HG03196 (cell line): ENCODE measurements at regions not wholly inside any gene's neighbourhood (a gene's known extent, or its start where the extent isn't known, plus 50 kb on each side); places are given as distances from the start of the nearest gene placed in this dataset.

Experiments
- ATAC-seq: cut with Tn5 transposase; IDR thresholded peaks from one replicate; pipeline ENCODE4 v1.9.1; 2021; ENCODE audit not compliant: unreplicated experiment

DNA sequence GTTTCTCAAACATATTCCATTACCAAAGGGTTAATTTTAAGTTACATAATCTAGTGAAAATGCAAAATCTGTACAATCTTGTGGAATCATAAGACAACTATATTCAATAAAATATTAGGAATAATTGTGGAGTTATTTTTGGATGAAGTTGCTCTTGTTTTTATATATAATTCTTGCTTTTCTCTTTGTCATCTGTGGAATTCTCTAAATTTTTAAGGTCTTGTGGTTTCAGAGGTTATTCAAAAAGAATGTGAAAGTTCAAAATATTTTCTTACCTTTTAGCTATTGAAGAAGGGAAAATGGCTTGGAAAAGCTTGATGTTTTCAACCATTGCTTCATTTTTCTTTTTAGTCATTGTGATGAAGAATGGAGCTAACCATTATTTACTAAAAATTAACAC lies 552.1 kb downstream of the TFEC start:
- no peak for ATAC-seq

GRCh38 chr7:115477193-115477651 lies 553.3 kb downstream of the TFEC start:
- ATAC-seq: no peak

DNA sequence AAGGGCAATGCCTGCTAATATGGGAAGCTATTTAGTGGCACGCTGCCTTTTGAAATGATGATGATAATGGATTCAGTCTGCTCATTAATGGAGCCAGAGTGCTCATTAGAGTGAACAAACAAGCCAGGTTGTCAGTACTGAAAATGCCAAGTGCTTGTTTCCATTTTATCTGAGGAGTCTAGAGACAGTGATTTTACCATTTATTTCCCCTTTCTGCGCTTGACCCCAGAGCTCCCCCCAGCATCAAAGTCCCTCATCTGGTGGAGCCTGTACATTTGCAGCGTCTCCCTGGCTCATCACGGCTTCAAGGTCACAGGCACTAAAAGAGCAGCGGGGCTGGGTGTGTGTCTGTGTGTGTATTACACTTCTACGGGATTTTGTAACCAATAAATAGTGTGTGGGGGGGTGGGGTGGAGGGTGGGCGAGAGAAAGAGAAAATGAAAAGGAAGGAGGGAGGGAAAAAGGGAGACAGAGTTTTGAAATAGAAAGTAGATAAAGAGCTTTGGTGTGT lies 553.8 kb downstream of the TFEC start:
- ATAC-seq: no peak

GRCh38 chr7:115475761-115476385 lies 554.0 kb downstream of the MDFIC start:
- no peak for ATAC-seq

DNA sequence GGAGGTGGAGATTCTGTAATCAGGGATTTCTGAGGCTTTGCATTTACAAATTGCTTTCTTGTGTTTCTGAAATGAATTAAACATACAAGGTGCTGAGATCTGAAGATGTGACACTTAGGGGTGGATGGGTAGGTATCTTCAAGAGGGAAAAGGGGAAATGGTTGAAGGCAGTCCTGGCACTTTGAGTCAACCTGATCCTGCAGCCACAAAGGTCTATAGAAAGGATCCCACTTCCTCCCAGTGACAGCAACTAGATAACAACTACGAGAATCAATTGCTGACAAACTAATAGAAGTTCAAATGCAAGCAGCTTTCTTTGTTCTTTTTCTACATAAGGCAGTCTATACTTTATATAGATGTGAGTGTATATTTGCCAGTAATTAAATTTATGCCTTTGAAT lies 553.3 kb downstream of the MDFIC start:
- no peak for ATAC-seq

DNA sequence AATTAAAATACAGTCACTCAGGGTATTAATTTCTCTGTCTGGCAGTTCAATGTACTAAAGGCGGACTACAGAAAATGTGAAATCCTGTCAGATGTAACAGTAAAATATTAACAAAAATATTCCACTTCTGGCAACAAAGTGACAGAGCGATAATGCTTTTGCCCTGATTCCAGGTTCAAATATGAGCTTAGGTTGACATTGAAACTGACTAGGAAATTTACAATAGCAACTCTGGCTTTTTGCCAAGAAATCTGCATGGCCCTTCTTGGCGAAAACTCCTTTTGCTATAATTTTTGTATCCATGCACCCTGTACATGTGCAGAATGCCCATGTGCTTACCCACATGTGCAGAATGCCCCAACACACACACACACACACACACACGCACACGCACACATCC lies 552.2 kb downstream of the MDFIC start:
- no peak for ATAC-seq

GRCh38 chr7:115471891-115472290 lies 550.0 kb downstream of the MDFIC start:
- no peak for ATAC-seq

GRCh38 chr7:115462301-115463015 lies 540.6 kb downstream of the MDFIC start:
- no peak for ATAC-seq

DNA sequence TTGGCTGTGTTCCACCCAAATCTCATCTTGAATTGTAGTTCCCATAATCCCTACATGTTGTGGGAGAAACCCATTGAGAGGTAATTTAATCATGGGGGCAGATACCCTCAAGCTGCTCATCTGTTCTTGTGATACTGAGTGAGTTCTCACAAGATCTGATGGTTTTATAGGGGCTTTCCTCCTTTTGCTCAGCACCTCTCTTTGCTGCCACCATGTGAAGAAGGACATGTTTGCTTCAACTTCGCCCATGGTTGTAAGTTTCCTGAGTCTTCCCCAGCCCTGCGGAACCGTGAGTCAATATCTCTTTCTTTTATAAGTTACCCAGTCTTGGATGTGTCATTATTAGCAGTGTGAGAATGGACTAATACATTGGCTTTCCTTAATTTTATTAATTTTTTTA lies 527.8 kb downstream of the MDFIC start:
- no peak for ATAC-seq

DNA sequence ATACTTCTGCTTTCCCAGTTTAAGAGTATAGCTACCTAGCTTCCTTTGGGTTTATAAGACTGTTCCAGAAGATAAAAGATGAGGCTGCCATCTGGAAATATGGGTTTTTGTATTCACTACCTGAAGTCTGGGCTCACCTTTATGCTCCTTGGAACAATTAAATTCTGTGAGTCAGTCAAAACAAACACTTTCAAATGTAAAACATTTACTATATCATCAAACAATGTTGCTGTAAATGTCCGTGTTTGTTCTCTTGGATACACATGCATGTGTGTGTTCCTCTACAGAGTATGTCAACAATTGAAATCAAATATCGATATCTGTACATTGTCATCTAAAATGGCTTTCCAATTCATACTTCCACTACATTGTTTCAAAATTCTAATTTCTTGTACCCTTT lies 525.6 kb downstream of the MDFIC start:
- ATAC-seq: no peak

- no peak for ATAC-seq
Observed at GRCh38 chr7:115441033-115441432, 519.1 kb downstream of the MDFIC start.

GRCh38 chr7:115435178-115435577 lies 513.3 kb downstream of the MDFIC start:
- peak; percentile 83 for ATAC-seq

- no peak for ATAC-seq
Observed at GRCh38 chr7:115429918-115430317, 508.0 kb downstream of the MDFIC start.

- no peak for ATAC-seq
Observed at GRCh38 chr7:115417662-115418061, 495.8 kb downstream of the MDFIC start.

GRCh38 chr7:115410972-115411686 lies 489.2 kb downstream of the MDFIC start:
- peak; percentile 93 for ATAC-seq

GRCh38 chr7:115410434-115410820 lies 488.5 kb downstream of the MDFIC start:
- no peak for ATAC-seq

- ATAC-seq: no peak
Observed at GRCh38 chr7:115409682-115410433, 488.0 kb downstream of the MDFIC start.

- no peak for ATAC-seq
Observed at GRCh38 chr7:115406219-115406618, 484.3 kb downstream of the MDFIC start.

- ATAC-seq: no peak
Observed at GRCh38 chr7:115387137-115387536, 465.2 kb downstream of the MDFIC start.

GRCh38 chr7:115379321-115379720 lies 457.4 kb downstream of the MDFIC start:
- ATAC-seq: no peak

DNA sequence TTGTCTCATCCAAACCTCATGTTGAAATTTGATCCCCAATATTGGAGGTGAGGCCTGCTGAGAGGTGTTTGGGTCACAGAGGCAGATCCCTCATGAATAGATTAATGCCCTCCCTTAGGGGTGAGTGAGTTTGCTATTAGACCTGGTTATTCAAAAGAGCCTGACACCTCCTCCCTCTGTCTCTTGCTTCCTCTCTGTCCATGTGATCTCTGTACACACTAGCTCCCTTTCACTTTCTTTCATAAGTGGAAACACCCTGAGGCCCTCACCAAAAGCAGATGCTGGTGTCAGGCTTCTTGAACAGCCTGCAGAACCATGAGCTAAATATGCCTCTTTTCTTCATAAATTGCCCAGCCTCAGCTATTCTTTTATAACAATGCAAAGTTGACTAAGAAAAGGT lies 447.1 kb downstream of the MDFIC start:
- no peak for ATAC-seq
